ENCODE measurements at regions not wholly inside any gene's neighbourhood (a gene's known extent, or its start where the extent isn't known, plus 50 kb on each side); places are given as distances from the start of the nearest gene placed in this dataset.

- no peak for TF ChIP-seq CTCF (IDR thresholded peaks at IDR 0.05; ENCODE audit: control insufficient read depth, extremely low read depth, insufficient read depth)
- H3K4me3 ChIP-seq (ENCODE audit: low read depth, low read length): no peak overlapping the region
- DNase-seq (ENCODE audit: low read depth): no peak
These were observed 754.0 kb downstream of the DIAPH3 start for GRCh38 chr13:59409634-59410200.

- DNase-seq (ENCODE audit: low read depth): no peak
- TF ChIP-seq CTCF (IDR thresholded peaks at IDR 0.05; ENCODE audit: control insufficient read depth, extremely low read depth, insufficient read depth): no peak
These were observed 750.6 kb downstream of the DIAPH3 start for GRCh38 chr13:59413126-59413525.

GRCh38 chr13:59414006-59414405 is 749.7 kb downstream of the DIAPH3 start:
- no peak for TF ChIP-seq CTCF (IDR thresholded peaks at IDR 0.05; ENCODE audit: control insufficient read depth, extremely low read depth, insufficient read depth)
- DNase-seq (ENCODE audit: low read depth): no peak

More at GRCh38 chr13:59413126-59413525, 750.6 kb downstream of the DIAPH3 start:
- H3K4me3 ChIP-seq (ENCODE audit: low read depth, low read length): no peak overlapping the region

GRCh38 chr13:59415498-59415897 is 748.2 kb downstream of the DIAPH3 start:
- no peak overlapping the region for H3K4me3 ChIP-seq (ENCODE audit: low read depth, low read length)
- TF ChIP-seq CTCF (IDR thresholded peaks at IDR 0.05; ENCODE audit: control insufficient read depth, extremely low read depth, insufficient read depth): no peak
- DNase-seq (ENCODE audit: low read depth): no peak

More at GRCh38 chr13:59414006-59414405, 749.7 kb downstream of the DIAPH3 start:
- no peak overlapping the region for H3K4me3 ChIP-seq (ENCODE audit: low read depth, low read length)

GRCh38 chr13:59416561-59416960 is 747.2 kb downstream of the DIAPH3 start:
- DNase-seq (ENCODE audit: low read depth): no peak
- TF ChIP-seq CTCF (IDR thresholded peaks at IDR 0.05; ENCODE audit: control insufficient read depth, extremely low read depth, insufficient read depth): no peak
- H3K4me3 ChIP-seq (ENCODE audit: low read depth, low read length): no peak overlapping the region

GRCh38 chr13:59422646-59423045 is 741.1 kb downstream of the DIAPH3 start:
- H3K4me3 ChIP-seq (ENCODE audit: low read depth, low read length): no peak overlapping the region
- DNase-seq (ENCODE audit: low read depth): no peak
- no peak for TF ChIP-seq CTCF (IDR thresholded peaks at IDR 0.05; ENCODE audit: control insufficient read depth, extremely low read depth, insufficient read depth)

GRCh38 chr13:59423708-59424340 is 739.9 kb downstream of the DIAPH3 start:
- H3K4me3 ChIP-seq (ENCODE audit: low read depth, low read length): no peak overlapping the region
- DNase-seq (ENCODE audit: low read depth): no peak
- no peak for TF ChIP-seq CTCF (IDR thresholded peaks at IDR 0.05; ENCODE audit: control insufficient read depth, extremely low read depth, insufficient read depth)

Measured in LNCaP clone FGC (cell line).